Keratinocyte (primary cell): ENCODE measurements at regions not wholly inside any gene's neighbourhood (a gene's known extent, or its start where the extent isn't known, plus 50 kb on each side); places are given as distances from the start of the nearest gene placed in this dataset.

Experiments
- EZH2 ChIP-seq: IDR thresholded peaks from one replicate; pipeline ENCODE4 v1.6.1; 2012; ENCODE audit warnings: inconsistent platforms, mild to moderate bottlenecking, low read length, moderate library complexity
- TF ChIP-seq, protein P1 (sequence below), 3 experiments: IDR thresholded peaks in 1 of 3; conservative IDR thresholded peaks in 1 of 3; optimal IDR thresholded peaks in 1 of 3; 2 replicates in 2 of 3; 3 replicates in 1 of 3; pipeline versions ENCODE3 to v1.5.1; 2011; ENCODE audit warnings: low read length in 3 of 3, mild to moderate bottlenecking in 3 of 3, moderate library complexity in 2 of 3, control low read depth in 1 of 3, inconsistent platforms in 1 of 3; ENCODE audit not compliant: insufficient read depth in 2 of 3; ENCODE audit errors: extremely low read depth in 1 of 3

GRCh38 chr20:53656293-53657202, 62.9 kb upstream of the ZNF217 start:
- TF ChIP-seq, protein P1, sequence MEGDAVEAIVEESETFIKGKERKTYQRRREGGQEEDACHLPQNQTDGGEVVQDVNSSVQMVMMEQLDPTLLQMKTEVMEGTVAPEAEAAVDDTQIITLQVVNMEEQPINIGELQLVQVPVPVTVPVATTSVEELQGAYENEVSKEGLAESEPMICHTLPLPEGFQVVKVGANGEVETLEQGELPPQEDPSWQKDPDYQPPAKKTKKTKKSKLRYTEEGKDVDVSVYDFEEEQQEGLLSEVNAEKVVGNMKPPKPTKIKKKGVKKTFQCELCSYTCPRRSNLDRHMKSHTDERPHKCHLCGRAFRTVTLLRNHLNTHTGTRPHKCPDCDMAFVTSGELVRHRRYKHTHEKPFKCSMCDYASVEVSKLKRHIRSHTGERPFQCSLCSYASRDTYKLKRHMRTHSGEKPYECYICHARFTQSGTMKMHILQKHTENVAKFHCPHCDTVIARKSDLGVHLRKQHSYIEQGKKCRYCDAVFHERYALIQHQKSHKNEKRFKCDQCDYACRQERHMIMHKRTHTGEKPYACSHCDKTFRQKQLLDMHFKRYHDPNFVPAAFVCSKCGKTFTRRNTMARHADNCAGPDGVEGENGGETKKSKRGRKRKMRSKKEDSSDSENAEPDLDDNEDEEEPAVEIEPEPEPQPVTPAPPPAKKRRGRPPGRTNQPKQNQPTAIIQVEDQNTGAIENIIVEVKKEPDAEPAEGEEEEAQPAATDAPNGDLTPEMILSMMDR (optimal IDR thresholded peaks at IDR 0.05 in 1 of 3, IDR thresholded peaks at IDR 0.05 in 1 of 3, conservative IDR thresholded peaks at IDR 0.05 in 1 of 3; ENCODE audit: extremely low read depth in 1 of 3, insufficient read depth in 2 of 3, low read length in 3 of 3) = no peak
- no peak for TF ChIP-seq EZH2
